ENCODE measurements at regions not wholly inside any gene's neighbourhood (a gene's known extent, or its start where the extent isn't known, plus 50 kb on each side); places are given as distances from the start of the nearest gene placed in this dataset.

- Histone ChIP-seq H3K27ac (no peak overlapping the region), H3K27me3 (replicated peaks; ENCODE audit: insufficient read depth) (no peaks in the 10 kb centered on the region), H3K4me1 (replicated peaks) (no peaks in the 10 kb centered on the region), H3K4me3 (no peak overlapping the region), H3K9me3 (no peaks in the 10 kb centered on the region), H3K36me3 (no peaks in the 10 kb centered on the region)
- WGBS, result 69% methylated on average over 6 of the region's 6 CpGs
- TF ChIP-seq POLR2AphosphoS5 (IDR thresholded peaks at IDR 0.05), result no peak
- TF ChIP-seq POLR2A (IDR thresholded peaks at IDR 0.05), result no peak
- no peak for TF ChIP-seq CTCF (IDR thresholded peaks at IDR 0.05)
- DNase-seq (ENCODE audit: low spot score), result no peak
- intact Hi-C loops (cut with DNase I), result no loop called here
Observed at GRCh38 chr16:6947291-6947690, 385.4 kb upstream of the RBFOX1 start.

GRCh38 chr16:6946802-6947201 lies 385.8 kb upstream of the RBFOX1 start:
- Histone ChIP-seq H3K36me3 (no peaks in the 10 kb centered on the region), H3K27me3 (replicated peaks; ENCODE audit: insufficient read depth) (no peaks in the 10 kb centered on the region), H3K27ac (no peak overlapping the region), H3K9me3 (no peaks in the 10 kb centered on the region), H3K4me3 (no peak overlapping the region), H3K4me1 (replicated peaks) (no peaks in the 10 kb centered on the region)
- no peak for DNase-seq (ENCODE audit: low spot score)
- 23% methylated on average over 1 of the region's 1 CpG for WGBS
- intact Hi-C loops (cut with DNase I), result no loop called here
- TF ChIP-seq POLR2AphosphoS5 (IDR thresholded peaks at IDR 0.05) (no peak), CTCF (IDR thresholded peaks at IDR 0.05) (no peak), POLR2A (IDR thresholded peaks at IDR 0.05) (no peak)

- intact Hi-C loops (cut with DNase I), result no loop called here
- no peak for TF ChIP-seq CTCF (IDR thresholded peaks at IDR 0.05)
- TF ChIP-seq POLR2A (IDR thresholded peaks at IDR 0.05), result no peak
- TF ChIP-seq POLR2AphosphoS5 (IDR thresholded peaks at IDR 0.05), result no peak
- H3K4me3 ChIP-seq, result no peak overlapping the region
- H3K36me3 ChIP-seq, result no peaks in the 10 kb centered on the region
- whole genome bisulfite sequencing, result 90% methylated on average over 1 of the region's 1 CpG
- no peaks in the 10 kb centered on the region for H3K4me1 ChIP-seq (replicated peaks)
- H3K27ac ChIP-seq, result no peak overlapping the region
- H3K27me3 ChIP-seq (replicated peaks; ENCODE audit: insufficient read depth), result no peaks in the 10 kb centered on the region
- DNase-seq (ENCODE audit: low spot score), result no peak
- H3K9me3 ChIP-seq, result no peaks in the 10 kb centered on the region
Observed at GRCh38 chr16:6946106-6946505, 386.5 kb upstream of the RBFOX1 start.

- H3K27ac ChIP-seq, result no peak overlapping the region
- intact Hi-C loops (cut with DNase I), result no loop called here
- WGBS, result 96% methylated on average over 5 of the region's 5 CpGs
- H3K27me3 ChIP-seq (replicated peaks; ENCODE audit: insufficient read depth), result no peaks in the 10 kb centered on the region
- no peaks in the 10 kb centered on the region for H3K4me1 ChIP-seq (replicated peaks)
- no peak for DNase-seq (ENCODE audit: low spot score)
- H3K36me3 ChIP-seq, result no peaks in the 10 kb centered on the region
- TF ChIP-seq CTCF (IDR thresholded peaks at IDR 0.05) (no peak), POLR2A (IDR thresholded peaks at IDR 0.05) (no peak)
- no peaks in the 10 kb centered on the region for H3K9me3 ChIP-seq
- no peak overlapping the region for H3K4me3 ChIP-seq
Observed at GRCh38 chr16:6940968-6941367, 391.7 kb upstream of the RBFOX1 start.

- Histone ChIP-seq H3K9me3 (no peaks in the 10 kb centered on the region), H3K27me3 (replicated peaks; ENCODE audit: insufficient read depth) (no peaks in the 10 kb centered on the region), H3K36me3 (no peaks in the 10 kb centered on the region), H3K4me3 (no peak overlapping the region), H3K4me1 (replicated peaks) (no peaks in the 10 kb centered on the region), H3K27ac (no peak overlapping the region)
- no peak for TF ChIP-seq POLR2AphosphoS5 (IDR thresholded peaks at IDR 0.05)
- no peak for TF ChIP-seq CTCF (IDR thresholded peaks at IDR 0.05)
- no peak for TF ChIP-seq POLR2A (IDR thresholded peaks at IDR 0.05)
- DNase-seq (ENCODE audit: low spot score), result no peak
- WGBS, result 81% methylated on average over 5 of the region's 5 CpGs
- intact Hi-C loops (cut with DNase I), result no loop called here
Observed at GRCh38 chr16:6937641-6938040, 395.0 kb upstream of the RBFOX1 start.
